Suprapubic skin (tissue), 4 donors: ENCODE measurements at regions not wholly inside any gene's neighbourhood (a gene's known extent, or its start where the extent isn't known, plus 50 kb on each side); places are given as distances from the start of the nearest gene placed in this dataset.
"Not testable (repeated sequence)": the region's sequence is repeated elsewhere in the genome, so short reads cannot be mapped to it uniquely, and the experiment has no call there.

Experiments used
- DNase-seq, 2 donors: peaks; one replicate each; pipeline ENCODE4 v3.0.0-alpha.2; 2019; ENCODE audit warnings: low spot score in 2 of 2
- H3K27ac ChIP-seq: fragments of 200-600 bp; sonication (generic); one replicate; pipeline ENCODE4 v1.5.1; 2019
- H3K27me3 ChIP-seq: fragments of 200-600 bp; sonication (generic); one replicate; pipeline ENCODE4 v1.5.1; 2019
- H3K36me3 ChIP-seq: fragments of 200-600 bp; sonication (generic); one replicate; pipeline ENCODE4 v1.5.1; 2019
- H3K4me1 ChIP-seq: fragments of 200-600 bp; sonication (generic); one replicate; pipeline ENCODE4 v1.5.1; 2019
- H3K4me3 ChIP-seq: fragments of 200-600 bp; sonication (generic); one replicate; pipeline ENCODE4 v1.5.1; 2019; ENCODE audit warnings: mild to moderate bottlenecking
- H3K9me3 ChIP-seq: fragments of 200-600 bp; sonication (generic); one replicate; pipeline ENCODE4 v1.5.1; 2019
- CTCF ChIP-seq, 2 donors: fragments of 200-600 bp in 1 of 2; fragments of 450-650 bp in 1 of 2; sonication (generic) in 1 of 2; IDR thresholded peaks; one replicate each; pipeline ENCODE4 v1.5.1; 2016 to 2019; ENCODE audit warnings: antibody characterized with exemption in 2 of 2, mild to moderate bottlenecking in 1 of 2, moderate library complexity in 1 of 2
- EP300 ChIP-seq: sonication (generic); formaldehyde crosslinking; IDR thresholded peaks from one replicate; pipeline ENCODE4 v1.6.1; 2017; ENCODE audit warnings: antibody characterized with exemption
- POLR2A ChIP-seq, 2 donors: fragments of 450-650 bp; IDR thresholded peaks; one replicate each; pipeline ENCODE4 v1.6.1; 2017; ENCODE audit warnings: antibody characterized with exemption in 2 of 2, mild to moderate bottlenecking in 2 of 2, moderate library complexity in 2 of 2
- POLR2AphosphoS5 ChIP-seq, 3 donors: sonication (generic); formaldehyde crosslinking; IDR thresholded peaks; one replicate each; pipeline ENCODE4 v1.6.1; 2017; ENCODE audit warnings: antibody characterized with exemption in 3 of 3
- WGBS: methylation state at CpG from one replicate; pipeline ENCODE4 v1.1.5; 2018; 5-methylcytosine and 5-hydroxymethylcytosine counted together

- H3K27ac ChIP-seq: no peak overlapping the region
- no peak for TF ChIP-seq CTCF (IDR thresholded peaks at IDR 0.05)
- no peak for TF ChIP-seq POLR2AphosphoS5 (IDR thresholded peaks at IDR 0.05)
- no peak for TF ChIP-seq EP300
- no peak for TF ChIP-seq POLR2A (IDR thresholded peaks at IDR 0.05)
- no peak for DNase-seq
- WGBS: 55% methylated on average over 2 of the region's 2 CpGs
- H3K36me3 ChIP-seq: no peaks in the 10 kb centered on the region
- no peak overlapping the region for H3K4me3 ChIP-seq
- no peaks in the 10 kb centered on the region for H3K9me3 ChIP-seq
- no peaks in the 10 kb centered on the region for H3K27me3 ChIP-seq
- H3K4me1 ChIP-seq: peaks cover 32% of the 10 kb centered on the region
Observed at GRCh38 chr1:229133151-229133550, 137.8 kb upstream of the RAB4A start.

DNA sequence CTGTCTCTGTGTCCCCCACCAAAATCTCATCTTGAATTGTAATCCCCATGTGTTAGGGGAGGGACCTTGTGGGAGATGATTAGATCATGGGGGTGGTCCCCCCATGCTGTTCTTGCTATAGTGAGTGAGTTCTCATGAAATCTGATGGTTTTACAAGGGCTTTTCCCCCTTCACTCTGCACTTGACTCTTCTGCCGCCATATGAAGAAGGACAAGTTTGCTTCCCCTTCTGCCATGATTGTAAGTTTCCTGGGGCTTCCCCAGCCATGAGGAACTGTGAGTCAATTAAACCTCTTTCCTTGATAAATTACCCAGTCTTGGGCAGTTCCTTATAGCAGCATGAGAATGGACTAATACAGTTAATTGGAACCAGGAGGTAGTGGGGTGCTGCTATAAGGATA is 137.1 kb upstream of the RAB4A start:
- 94% methylated on average over 1 of the region's 1 CpG for WGBS
- no peaks in the 10 kb centered on the region for H3K36me3 ChIP-seq
- peaks cover 31% of the 10 kb centered on the region for H3K4me1 ChIP-seq
- H3K4me3 ChIP-seq: no peak overlapping the region
- H3K9me3 ChIP-seq: no peaks in the 10 kb centered on the region
- no peak overlapping the region for H3K27ac ChIP-seq
- DNase-seq: no peak
- TF ChIP-seq CTCF (IDR thresholded peaks at IDR 0.05) (no peak), POLR2A (IDR thresholded peaks at IDR 0.05) (no peak), EP300 (no peak), POLR2AphosphoS5 (IDR thresholded peaks at IDR 0.05) (no peak)
- H3K27me3 ChIP-seq: no peaks in the 10 kb centered on the region

- H3K4me1 ChIP-seq: peaks cover 28% of the 10 kb centered on the region
- H3K36me3 ChIP-seq, H3K9me3 ChIP-seq, H3K4me3 ChIP-seq, DNase-seq, H3K27ac ChIP-seq, H3K27me3 ChIP-seq: not testable (repeated sequence)
Observed at GRCh38 chr1:229134381-229135217, 136.3 kb upstream of the RAB4A start.

GRCh38 chr1:229135773-229136172 is 135.1 kb upstream of the RAB4A start:
- H3K27me3 ChIP-seq: no peaks in the 10 kb centered on the region
- 75% methylated on average over 2 of the region's 2 CpGs for WGBS

DNA sequence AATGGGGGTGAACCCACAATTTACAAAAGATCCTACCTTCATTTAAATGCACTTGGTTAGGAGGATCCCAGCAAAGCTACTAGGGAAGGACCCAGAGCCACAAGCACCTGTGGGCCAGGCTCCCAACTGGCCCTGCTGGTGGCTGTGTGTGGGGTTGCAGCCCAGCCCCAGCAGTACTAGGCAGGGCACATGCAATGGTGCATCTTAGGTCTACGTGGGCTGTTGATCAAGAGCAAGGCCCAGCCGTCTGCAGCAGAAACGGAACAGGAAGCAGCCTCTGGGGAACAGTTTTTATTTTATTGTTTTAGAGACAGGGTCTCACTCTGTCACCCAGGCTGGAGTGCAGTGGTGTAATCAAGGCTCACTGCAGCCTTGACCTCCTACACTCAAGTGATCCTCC is 134.1 kb upstream of the RAB4A start:
- Histone ChIP-seq H3K4me1 (peaks cover 8% of the 10 kb centered on the region), H3K27me3 (no peaks in the 10 kb centered on the region), H3K9me3 (no peaks in the 10 kb centered on the region), H3K27ac (no peak overlapping the region), H3K36me3 (no peaks in the 10 kb centered on the region), H3K4me3 (no peak overlapping the region)
- TF ChIP-seq POLR2A (IDR thresholded peaks at IDR 0.05) (no peak), POLR2AphosphoS5 (IDR thresholded peaks at IDR 0.05) (no peak), EP300 (no peak), CTCF (IDR thresholded peaks at IDR 0.05) (no peak)
- no peak for DNase-seq
- WGBS: 60% methylated on average over 2 of the region's 3 CpGs

More at GRCh38 chr1:229135773-229136172, 135.1 kb upstream of the RAB4A start:
- TF ChIP-seq EP300 (no peak), POLR2AphosphoS5 (IDR thresholded peaks at IDR 0.05) (no peak), POLR2A (IDR thresholded peaks at IDR 0.05) (no peak), CTCF (IDR thresholded peaks at IDR 0.05) (no peak)
- no peak for DNase-seq
- no peaks in the 10 kb centered on the region for H3K9me3 ChIP-seq
- no peak overlapping the region for H3K4me3 ChIP-seq
- no peaks in the 10 kb centered on the region for H3K36me3 ChIP-seq
- H3K4me1 ChIP-seq: peaks cover 17% of the 10 kb centered on the region
- no peak overlapping the region for H3K27ac ChIP-seq

- Histone ChIP-seq H3K9me3 (no peaks in the 10 kb centered on the region), H3K4me3 (no peak overlapping the region), H3K36me3 (no peaks in the 10 kb centered on the region), H3K27me3 (no peaks in the 10 kb centered on the region), H3K4me1 (peaks cover 3% of the 10 kb centered on the region), H3K27ac (no peak overlapping the region)
- TF ChIP-seq POLR2AphosphoS5 (IDR thresholded peaks at IDR 0.05) (no peak), POLR2A (IDR thresholded peaks at IDR 0.05) (no peak), EP300 (no peak), CTCF (IDR thresholded peaks at IDR 0.05) (no peak)
- no peak for DNase-seq
Observed at GRCh38 chr1:229137271-229137670, 133.6 kb upstream of the RAB4A start.
